GM12865 (cell line): ENCODE measurements at regions not wholly inside any gene's neighbourhood (a gene's known extent, or its start where the extent isn't known, plus 50 kb on each side); places are given as distances from the start of the nearest gene placed in this dataset.

ENCODE experiments used
- DNase-seq: peaks from one replicate; pipeline ENCODE4 v3.0.0; 2010; ENCODE audit warnings: low read depth
- H3K4me3 ChIP-seq: 2 replicates; pipeline ENCODE4 v1.5.1; 2011; ENCODE audit warnings: mild to moderate bottlenecking, low read depth, low read length, control low read depth
- CTCF ChIP-seq: IDR thresholded peaks from 2 replicates; pipeline ENCODE4 v1.5.1; 2011; ENCODE audit warnings: low read length, control low read depth, low read depth, inconsistent platforms; ENCODE audit not compliant: insufficient read depth; ENCODE audit errors: missing control alignments

DNA sequence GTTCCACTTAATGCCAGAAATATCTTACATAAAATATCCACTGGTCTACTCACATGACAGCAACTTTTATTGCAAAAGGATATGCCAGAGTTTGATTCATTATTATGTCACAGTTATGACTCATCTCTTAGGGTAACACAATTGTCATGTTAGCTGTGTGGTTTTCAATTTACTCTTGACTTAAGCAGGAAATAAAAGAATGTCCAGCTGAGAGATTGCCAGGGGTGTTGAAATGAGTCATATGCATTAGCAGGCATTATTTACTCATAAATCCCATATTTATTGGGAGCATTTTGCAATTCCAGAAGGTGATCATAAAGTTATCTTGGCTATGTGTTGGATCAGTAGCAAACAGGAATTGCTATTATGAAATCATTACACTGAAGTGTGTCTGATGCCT, 1164.6 kb upstream of the CDH18 start:
- H3K4me3 ChIP-seq, result no peak overlapping the region
- no peak for DNase-seq
- TF ChIP-seq CTCF, result no peak

GRCh38 chr5:21145376-21145775, 1157.4 kb upstream of the CDH18 start:
- no peak for DNase-seq
- H3K4me3 ChIP-seq, result no peak overlapping the region
- TF ChIP-seq CTCF, result no peak

- no peak overlapping the region for H3K4me3 ChIP-seq
- TF ChIP-seq CTCF, result no peak
- no peak for DNase-seq
Observed at GRCh38 chr5:21143686-21144085, 1155.7 kb upstream of the CDH18 start.

DNA sequence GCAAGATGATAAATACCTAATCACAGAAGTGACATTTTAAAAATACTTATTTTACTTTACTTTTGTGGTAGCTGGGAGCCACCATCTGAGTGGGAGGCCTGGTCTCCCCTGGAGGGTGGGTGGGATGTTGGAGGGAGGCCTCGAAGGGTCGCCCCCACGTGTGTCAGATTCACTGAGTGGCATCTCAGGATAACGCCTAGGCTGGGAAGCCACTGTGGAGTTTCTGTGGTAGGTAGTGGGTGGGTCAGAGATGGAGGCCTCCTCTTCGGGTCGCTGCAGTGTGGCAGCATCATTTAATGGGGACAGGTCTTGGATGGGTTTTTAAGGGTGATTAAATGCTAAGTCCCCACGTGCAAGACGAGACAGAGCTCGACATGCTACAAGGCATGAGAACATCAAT, 1154.8 kb upstream of the CDH18 start:
- H3K4me3 ChIP-seq, result no peak overlapping the region
- TF ChIP-seq CTCF, result no peak
- DNase-seq, result no peak

GRCh38 chr5:21140987-21141386, 1153.0 kb upstream of the CDH18 start:
- TF ChIP-seq CTCF, result no peak
- H3K4me3 ChIP-seq, result no peak overlapping the region
- no peak for DNase-seq

GRCh38 chr5:21126236-21126635, 1138.2 kb upstream of the CDH18 start:
- no peak for TF ChIP-seq CTCF
- no peak overlapping the region for H3K4me3 ChIP-seq
- DNase-seq, result no peak

DNA sequence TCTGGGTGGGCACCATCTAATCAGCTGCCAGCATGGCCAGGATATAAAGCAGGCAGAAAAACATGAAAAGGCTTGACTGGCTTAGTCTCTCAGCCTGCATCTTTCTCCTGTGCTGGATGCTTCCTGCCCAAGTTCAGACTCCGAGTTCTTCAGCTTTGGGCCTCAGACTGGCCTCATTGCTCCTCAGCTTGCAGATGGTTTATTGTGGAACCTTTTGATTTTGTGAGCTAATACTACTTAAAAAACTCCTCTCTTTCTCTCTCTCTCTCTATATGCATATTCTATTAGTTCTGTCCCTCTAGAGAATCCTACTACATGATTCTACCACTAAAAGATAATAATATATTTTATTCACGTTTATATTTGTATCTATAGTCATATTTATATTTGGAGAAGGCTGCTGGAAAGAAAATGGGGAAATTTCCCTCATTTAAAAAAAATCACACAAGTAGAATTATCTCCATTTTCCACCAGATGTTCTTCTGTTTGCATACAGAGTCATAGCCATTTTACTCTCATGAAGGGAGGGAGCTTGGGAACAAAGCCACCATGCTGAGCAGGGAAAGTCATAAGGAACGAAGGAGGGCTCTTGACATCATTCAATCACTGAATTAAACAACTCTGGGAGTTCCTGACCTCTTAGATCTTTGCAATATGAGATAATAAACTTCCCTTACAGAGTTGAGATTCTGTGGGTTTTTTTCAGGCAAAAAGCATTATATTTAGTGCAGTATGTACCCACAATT, 1137.4 kb upstream of the CDH18 start:
- no peak for TF ChIP-seq CTCF
- DNase-seq, result no peak
- no peak overlapping the region for H3K4me3 ChIP-seq
